GM19324 (cell line): ENCODE measurements at regions not wholly inside any gene's neighbourhood (a gene's known extent, or its start where the extent isn't known, plus 50 kb on each side); places are given as distances from the start of the nearest gene placed in this dataset.
A peak's percentile ranks its signal among the peaks of the same experiment; 100 is the strongest.
"Not testable (repeated sequence)": the region's sequence is repeated elsewhere in the genome, so short reads cannot be mapped to it uniquely, and the experiment has no call there.

Experiments used
- ATAC-seq: cut with Tn5 transposase; IDR thresholded peaks from one replicate; pipeline ENCODE4 v1.9.1; 2021; ENCODE audit warnings: mild to moderate bottlenecking, moderate library complexity; ENCODE audit not compliant: unreplicated experiment, low FRiP score

DNA sequence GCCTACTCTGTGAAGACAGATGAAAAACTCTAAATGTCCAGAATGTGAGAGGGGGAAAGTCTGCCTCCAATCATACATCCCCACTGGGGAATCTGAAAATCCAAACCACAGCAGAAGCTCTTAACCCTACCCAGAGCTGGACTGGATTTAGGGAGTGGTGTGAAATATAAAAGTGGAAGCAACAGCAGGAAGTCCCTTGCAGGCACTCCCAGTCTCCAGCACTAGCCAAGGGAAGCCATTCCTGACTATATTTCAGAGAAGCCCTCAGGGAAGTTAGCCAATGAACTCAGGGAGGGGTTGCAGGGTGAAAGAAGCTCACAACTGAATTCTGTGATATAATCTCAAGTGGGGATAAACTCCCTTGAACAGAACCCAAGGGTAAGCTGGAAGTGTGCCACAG, 51.5 kb downstream of the CRPPA start:
- ATAC-seq, result no peak

DNA sequence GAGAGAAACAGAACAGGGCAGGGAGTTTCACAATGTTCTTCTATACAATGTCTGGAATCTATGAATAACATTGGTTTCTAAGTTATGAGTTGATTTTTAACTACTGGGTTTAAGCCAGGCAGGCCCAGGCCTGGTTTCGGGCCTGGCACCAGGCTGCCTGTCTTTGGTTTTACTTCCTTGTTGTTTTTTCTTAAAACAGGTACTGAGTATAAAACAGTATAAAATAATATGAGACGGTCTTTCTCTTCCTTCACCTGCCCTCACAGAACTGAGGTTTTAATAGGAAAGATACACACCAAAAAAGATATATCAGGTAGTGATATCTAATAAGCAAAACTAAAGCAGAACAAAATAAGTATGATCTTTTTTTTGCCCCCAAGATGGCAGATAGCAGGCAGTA, 52.0 kb downstream of the CRPPA start:
- not testable (repeated sequence) for ATAC-seq

DNA sequence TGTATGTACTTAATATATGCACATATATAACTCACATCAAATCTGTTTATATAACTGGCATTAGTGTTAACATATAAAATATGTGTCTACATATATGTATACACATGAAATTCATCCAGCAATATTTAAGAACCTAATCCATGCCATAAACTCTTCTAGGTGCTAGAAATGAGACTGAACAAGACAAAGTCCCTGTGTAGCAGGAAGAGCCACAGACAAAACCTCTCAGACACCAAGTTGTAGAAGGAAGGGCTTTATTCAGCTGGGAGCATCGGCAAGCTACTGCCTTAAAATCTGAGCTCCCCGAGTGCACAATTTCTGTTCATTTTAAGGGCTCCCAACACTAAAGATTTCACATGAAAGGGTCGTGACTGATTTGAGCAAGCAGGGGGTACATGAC, 52.5 kb downstream of the CRPPA start:
- no peak for ATAC-seq

DNA sequence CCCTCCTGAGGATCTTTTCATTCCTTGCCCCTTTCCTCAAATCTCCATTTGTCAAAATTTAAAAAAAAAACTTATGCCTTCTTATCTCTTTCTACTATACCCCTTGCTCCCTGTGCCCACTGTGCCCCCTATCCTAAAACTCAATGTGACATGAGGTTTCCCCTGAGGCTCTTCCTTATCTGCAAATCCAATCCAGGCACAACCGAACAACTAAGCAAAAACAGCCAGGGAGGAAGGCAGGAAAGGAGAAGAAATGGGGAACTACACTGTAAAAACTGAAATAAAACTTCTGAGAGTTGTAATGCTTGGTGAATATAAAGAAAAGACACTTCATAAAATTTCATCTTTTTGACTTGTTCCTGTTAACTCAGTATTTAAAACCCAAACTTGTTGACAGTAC, 54.2 kb downstream of the CRPPA start:
- ATAC-seq, result no peak

DNA sequence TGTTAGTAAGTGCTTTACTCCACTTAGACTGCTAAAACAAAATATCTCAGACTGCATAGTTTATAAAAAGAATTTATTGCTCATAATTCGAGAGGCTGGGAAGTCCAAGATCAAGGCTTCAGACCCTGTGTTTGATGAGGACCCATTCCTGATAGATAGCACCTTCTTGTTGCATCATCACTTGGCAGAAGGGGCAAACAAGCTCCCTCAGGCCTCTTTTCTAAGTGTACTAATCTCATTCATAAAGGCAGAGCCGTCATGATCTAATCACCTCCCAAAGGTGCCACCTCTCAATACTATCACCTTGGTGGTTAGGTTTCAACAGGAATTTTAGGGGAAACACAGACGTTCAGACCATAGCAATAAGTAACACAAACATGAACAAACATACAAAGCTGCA, 55.4 kb downstream of the CRPPA start:
- ATAC-seq, result no peak

DNA sequence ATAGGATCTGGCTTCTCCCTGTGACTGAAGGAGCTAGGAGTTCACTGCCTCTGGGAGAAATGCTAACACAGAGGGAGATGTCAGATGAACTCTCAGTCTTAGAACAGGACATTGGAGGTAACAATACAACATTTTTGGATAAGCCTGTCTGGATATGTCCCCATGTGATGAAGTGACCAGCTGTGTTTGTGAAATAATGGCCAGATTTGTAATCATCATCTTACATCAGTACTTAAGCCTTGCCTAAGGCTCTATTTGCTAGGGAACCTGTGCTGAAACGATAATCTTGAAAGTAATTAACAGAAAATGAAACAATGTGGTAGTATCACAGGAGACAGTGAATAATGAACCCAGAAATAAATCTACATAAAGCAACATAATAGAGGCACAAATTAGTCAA, 56.2 kb downstream of the CRPPA start:
- ATAC-seq, result peak; percentile 57

DNA sequence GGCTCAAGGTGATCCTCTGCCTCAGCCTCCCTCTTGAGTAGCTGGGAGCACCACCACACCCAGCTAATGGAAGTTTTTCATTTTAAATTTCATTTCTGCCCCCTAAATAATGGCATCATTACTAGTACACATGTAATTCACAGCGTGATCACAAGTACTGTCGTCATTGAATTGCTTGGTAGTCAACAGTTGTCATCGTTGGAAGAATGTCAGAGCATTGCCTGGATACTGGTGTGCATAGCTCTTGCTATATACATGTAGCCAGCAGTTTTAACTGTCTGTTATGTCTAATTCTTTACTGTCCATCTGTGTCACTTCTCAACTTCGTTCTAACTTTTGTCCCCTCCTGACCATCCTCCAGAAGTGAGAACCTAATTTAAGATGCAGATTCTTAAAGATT, 62.1 kb downstream of the CRPPA start:
- no peak for ATAC-seq

DNA sequence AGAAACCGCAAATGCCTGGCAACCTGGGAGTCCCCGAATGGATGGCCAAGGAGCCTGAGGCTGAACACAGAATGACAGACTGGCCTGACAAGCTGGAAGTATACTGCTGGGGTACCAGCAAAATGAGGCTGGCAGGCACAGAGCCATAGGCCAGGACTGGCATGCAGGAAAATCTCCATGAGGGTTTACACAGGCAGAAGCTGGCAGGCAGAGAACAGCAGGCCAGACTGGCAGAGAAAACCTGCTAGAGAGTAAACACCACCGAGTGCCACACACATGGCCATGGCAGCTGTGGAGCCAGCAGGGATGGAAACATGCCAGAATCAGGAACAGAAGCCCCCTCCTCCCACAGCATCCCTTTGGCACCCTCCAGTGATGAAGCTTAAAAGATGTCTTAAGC, 63.4 kb downstream of the CRPPA start:
- ATAC-seq, result no peak

DNA sequence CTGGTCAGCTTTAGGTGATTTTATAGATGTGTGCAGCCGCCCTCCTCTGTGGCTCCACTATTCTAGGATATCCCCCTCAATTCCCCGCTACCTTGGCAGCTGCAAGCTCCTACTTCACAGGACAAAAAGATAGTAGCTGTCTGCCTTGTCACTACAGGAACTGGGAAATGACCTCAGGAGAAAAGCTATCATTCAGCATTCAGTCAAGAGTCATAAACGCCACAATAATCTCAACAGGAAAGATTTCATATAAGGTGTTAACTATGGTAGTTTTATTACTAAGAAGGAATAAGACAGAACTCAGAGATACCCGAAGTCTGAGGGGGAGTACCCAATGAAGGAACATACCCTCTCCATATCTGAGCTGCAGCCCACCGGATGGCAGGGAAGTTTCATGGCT, 63.9 kb downstream of the CRPPA start:
- no peak for ATAC-seq

DNA sequence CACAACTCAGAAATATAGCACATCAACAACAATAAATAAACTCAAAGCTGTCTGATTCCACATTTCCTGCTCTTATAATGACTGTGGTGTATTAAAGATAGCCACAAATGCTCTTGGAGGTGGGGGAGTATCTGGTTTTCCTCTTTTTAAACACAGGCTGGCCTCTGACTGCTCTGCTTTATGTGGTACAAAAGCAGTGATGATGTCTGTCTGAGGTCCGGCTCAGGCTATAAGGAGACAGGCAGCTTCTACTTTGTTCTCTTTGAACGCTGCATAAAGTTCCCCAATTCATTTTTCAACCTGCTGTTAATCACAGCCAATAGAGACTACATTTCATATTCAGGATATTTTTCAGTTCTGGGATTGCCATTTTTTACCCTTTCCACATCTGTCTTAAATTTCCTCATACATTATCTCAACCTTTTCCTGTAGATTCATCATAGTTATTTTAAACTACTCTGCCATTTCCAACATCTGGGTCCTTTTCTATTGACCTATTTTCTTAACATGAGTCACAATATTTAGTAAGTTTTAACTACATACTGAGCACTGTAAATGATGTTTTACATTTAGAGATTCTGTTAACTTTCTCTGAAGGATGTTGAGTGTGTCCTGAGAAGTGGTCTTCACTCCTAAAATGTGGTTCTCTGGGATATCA, 64.9 kb downstream of the CRPPA start:
- ATAC-seq, result no peak

DNA sequence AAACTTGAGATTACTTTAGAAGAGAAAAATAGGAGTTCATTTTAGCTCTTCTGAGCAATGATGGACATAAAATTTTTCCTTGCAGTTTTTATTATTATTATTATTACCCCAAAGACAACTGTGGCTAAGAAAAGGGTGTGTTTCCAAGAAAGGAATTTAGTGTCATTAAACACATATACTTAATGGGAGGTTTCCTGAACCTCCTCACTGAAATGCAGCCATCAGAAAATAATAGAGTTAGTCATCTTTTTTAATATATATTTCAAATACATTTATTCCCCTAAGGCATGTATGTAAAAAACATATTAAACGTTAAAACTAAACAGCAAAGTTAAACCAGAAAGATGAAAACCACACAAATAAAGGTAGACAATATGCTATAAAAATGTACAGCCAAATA, 66.8 kb downstream of the CRPPA start:
- no peak for ATAC-seq

DNA sequence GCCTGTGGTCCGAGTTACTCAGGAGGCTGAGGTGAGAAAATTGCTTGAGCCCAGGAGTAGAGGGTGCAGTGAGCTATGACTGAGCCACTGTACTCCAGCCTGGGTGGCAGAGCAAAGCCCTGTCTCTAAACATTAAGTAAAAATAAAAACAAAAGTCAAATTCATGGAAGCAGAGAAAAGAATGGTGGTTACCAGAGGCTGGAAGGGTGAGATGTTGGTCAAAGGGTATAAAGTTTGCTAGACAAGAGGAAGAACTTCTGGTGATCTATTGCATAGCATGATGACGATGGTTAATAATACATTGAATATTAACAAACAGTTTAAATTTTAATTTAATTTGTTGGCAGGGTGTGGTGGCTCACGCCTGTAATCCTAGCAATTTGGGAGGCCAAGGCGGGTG, 68.1 kb downstream of the CRPPA start:
- no peak for ATAC-seq

DNA sequence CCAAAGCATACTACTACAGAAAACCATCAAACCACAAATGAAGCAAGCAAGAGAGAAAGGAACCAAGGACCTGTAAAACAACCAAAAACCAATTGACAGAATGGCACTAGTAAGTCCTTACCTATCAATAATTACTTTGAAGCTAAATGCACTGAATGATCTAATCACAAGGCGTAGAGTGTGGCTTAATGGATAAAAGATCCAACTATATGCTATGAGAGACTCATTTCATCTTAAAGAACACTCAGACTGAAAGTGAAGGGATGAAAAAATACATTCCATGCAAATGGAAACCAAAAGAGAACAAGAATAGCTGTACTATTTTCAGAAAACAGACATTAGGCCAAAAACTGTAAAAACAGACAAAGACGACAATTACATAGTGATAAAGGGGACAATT, 70.7 kb downstream of the CRPPA start:
- peak; percentile 33 for ATAC-seq

DNA sequence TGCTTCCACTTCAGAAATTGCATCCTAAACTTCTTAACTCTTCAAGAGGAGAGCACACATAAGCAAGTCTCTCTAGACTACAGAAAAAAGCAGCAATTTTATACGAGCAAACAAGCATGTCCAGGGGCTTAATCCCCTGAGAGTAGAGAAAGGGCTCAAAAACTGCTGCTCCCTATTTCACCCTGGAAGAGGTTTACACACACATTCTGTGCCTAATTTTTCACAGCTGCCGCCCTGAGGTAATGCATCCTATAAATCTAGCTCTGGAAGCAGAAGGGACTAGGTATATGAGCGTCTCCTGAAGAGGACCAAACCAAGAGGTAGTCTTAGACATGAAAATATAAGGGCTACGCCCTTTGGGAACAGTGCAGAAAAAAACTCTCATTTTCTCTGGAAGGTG, 73.1 kb downstream of the CRPPA start:
- ATAC-seq, result no peak

DNA sequence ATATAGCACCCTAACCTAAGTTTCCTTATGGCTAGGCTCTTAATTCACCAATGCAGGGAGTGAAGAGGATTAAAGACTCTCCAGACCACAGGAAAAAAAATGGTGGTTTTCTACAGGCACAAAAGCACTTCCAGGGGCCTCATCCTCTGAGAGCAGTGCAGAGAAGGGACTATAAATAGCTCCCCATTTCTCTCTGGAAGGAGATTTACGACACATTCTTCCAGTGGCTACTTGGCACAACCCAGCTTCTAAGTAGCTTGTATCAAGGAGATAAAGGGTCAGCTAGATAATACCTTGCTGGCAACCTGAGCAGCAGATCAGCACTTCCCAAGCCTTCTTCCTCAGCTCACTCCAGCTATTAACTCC, 73.5 kb downstream of the CRPPA start:
- no peak for ATAC-seq

DNA sequence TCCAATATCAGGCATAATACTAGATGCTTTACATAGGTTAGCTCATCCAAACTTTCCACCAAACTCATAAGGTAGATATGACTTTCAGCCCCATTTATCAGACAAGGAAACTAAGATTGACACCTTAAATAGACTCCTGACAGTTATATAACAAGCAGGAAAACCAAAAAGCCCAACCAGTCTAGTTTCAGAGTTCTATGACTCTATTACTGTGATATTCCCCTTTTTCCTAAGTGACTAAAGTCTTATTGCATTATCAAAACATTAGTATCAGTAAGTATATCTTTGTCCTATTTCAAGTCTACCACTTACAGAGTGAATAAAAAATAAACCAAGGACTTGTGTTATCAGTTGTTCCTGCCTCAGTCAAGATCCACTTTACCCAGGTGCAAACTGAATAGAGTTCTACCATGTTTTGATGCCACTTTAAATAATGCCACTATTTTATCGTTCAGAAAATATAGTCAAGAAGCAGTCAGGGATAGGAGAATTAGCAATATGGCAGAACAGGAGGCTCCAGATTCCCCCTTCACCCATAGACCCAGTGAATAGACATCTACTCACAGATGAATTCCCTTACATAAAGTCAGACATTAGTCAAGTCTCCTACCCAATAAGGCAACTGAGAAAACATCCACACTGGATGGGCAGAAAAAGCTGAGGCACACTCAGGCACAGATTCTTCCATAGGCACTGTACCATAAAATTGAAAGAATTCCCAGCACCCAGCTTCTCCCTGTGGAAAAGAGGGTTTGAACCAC, 74.1 kb downstream of the CRPPA start:
- ATAC-seq, result no peak

DNA sequence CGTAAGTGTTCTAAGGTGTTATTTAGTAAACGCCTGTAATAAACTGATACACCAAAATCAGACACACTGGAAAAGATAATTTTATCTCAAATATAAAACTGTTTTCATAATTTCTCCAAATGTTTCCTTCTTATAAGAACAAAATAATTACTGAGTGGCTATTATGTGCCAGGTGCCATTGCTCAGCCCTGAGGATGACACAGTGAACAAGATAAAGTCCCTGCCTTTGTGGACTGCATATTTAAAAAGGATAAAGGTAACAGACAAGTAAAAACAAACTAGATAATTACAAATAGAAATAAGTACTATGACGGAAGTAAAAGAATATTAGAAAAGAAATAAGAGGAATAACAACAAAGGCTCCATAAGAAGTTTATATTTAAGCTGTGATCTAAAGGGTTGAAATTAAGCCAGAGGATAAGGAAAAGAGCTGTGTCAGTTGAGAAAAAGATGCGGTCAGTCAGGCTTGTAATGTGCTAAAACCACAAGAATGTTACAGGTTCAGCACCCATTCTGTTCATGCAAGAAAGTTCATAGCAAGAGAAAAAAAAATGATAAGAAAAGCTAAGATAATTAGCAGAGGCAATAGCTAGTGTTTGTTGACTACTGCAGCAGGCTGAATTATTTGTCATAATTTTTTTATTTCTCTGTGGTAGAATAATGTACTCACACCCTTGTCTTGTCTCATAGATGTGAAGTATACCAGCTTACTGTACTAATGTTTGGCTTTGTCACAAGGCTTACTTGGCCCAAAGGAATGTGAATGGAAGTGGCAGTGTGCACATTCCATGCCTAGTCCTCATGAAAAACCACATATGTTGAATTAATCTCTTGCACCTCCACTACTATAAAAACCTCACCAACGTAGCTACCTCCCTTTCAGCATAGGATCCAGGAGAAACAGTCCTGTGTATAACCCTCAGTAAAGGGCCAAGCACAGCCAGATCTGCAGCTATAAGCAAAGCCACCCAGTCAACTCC, 75.1 kb downstream of the CRPPA start:
- ATAC-seq, result peak; percentile 82

DNA sequence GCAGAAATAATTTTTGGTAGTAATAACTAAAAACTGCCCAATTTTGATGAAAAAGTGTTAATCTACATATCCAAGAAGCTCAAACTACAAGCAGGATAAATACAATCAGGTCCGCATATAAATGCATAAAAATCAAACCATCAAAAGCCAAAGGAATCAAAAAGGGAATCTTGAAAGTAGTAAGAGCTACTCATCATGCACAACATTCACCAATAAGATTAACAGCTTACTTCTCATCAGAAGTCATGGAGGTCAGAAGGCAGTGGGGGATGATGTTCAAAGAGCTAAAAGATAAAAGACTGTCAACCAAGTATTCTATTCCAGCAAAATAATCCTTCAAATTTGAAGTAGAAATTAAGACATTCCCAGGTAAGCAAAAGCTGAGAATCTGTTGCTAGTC, 76.4 kb downstream of the CRPPA start:
- ATAC-seq, result no peak

DNA sequence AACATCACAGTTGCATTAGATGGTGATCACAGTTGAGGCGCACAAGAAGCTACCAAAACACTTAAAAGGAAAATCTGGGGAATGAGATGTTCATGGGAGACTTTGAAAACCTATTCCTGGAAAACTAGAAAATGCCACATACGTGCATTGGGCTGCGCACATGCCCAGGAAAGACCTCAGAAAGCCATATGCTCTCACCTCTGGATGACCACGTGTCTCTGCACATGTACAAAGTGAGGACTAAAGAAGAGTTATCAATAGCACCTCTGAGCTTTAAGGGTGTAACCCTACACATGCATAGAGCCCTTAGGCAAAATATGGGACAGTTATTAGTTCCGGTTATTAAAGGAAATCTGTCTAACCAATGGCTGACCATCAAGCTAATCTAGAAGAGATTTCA, 77.7 kb downstream of the CRPPA start:
- ATAC-seq, result no peak

DNA sequence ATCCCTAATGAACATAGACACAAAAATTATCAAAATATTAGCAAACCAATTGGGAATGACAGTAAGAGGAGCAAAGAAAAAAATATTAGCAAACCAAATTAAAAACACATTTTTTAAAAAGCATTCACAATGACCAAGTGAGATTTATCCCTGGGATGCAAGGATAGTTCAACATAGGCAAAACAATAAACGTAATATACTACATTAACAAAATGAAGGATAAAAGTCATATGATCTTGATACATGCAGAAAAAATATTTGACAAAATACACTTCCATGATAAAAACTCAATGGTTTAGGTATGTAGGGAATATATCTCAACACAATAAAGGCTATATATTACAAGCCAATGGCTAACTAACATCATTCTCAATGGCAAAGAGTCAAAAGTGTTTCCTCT, 83.3 kb downstream of the CRPPA start:
- no peak for ATAC-seq

DNA sequence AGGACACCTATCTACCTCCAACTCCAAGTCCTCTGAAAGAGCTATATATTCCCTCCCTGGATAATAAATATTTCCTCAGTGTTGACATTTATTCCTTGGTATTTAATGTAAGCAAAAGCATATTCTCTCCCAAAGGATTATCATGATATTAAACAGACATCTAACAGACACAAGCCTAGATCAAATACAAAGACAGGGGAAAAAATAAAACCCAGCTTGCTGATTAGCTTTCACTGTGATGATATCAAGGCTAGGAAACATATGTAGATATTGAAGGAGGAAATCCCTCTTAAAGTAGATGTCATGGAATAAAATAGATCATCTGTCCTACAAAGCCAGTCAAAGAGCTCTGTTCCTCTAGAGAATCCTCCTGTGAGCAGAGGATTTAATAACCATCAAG, 95.2 kb downstream of the CRPPA start:
- no peak for ATAC-seq
